ENCODE measurements at regions not wholly inside any gene's neighbourhood (a gene's known extent, or its start where the extent isn't known, plus 50 kb on each side); places are given as distances from the start of the nearest gene placed in this dataset.

- in situ Hi-C loops (cut with MboI; ENCODE audit: low pct_unique_long_range_greater_than_20kb, low sequenced_read_pairs) = no loop called here
These were observed 315.7 kb downstream of the GPR37 start for GRCh38 chr7:124449896-124450295.

GRCh38 chr7:124444696-124445480, 320.7 kb downstream of the GPR37 start:
- in situ Hi-C loops (cut with MboI; ENCODE audit: low pct_unique_long_range_greater_than_20kb, low sequenced_read_pairs) = no loop called here

More at GRCh38 chr7:124449896-124450295, 315.7 kb downstream of the GPR37 start:
- DNase-seq = no peak

DNA sequence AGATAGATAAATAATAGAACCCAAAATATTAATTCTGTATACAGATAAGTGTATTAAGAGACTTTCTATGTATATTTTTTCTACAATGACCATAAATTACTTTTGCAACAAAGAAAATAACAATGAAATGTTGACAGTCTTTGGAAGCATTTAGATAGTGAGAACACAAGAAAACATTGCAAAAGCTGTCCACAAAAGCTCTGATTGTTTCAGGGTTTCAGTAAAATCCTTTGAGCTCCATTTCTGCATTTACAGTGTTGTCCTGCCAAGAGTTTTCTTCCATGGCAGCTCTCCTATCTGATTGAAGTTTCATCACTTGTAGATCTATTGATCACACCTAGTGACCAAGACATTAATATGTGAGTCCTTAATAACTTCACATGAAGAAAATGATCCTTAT, 321.8 kb downstream of the GPR37 start:
- in situ Hi-C loops (cut with MboI; ENCODE audit: low pct_unique_long_range_greater_than_20kb, low sequenced_read_pairs) = no loop called here
- no peak for DNase-seq

More at GRCh38 chr7:124444696-124445480, 320.7 kb downstream of the GPR37 start:
- no peak for DNase-seq

- in situ Hi-C loops (cut with MboI; ENCODE audit: low pct_unique_long_range_greater_than_20kb, low sequenced_read_pairs) = no loop called here
- DNase-seq = no peak
These were observed 325.5 kb downstream of the GPR37 start for GRCh38 chr7:124440081-124440480.

- DNase-seq = no peak
- in situ Hi-C loops (cut with MboI; ENCODE audit: low pct_unique_long_range_greater_than_20kb, low sequenced_read_pairs) = no loop called here
These were observed 333.5 kb downstream of the GPR37 start for GRCh38 chr7:124432009-124432578.

- no peak for DNase-seq
- in situ Hi-C loops (cut with MboI; ENCODE audit: low pct_unique_long_range_greater_than_20kb, low sequenced_read_pairs) = no loop called here
These were observed 335.7 kb downstream of the GPR37 start for GRCh38 chr7:124429923-124430322.

DNA sequence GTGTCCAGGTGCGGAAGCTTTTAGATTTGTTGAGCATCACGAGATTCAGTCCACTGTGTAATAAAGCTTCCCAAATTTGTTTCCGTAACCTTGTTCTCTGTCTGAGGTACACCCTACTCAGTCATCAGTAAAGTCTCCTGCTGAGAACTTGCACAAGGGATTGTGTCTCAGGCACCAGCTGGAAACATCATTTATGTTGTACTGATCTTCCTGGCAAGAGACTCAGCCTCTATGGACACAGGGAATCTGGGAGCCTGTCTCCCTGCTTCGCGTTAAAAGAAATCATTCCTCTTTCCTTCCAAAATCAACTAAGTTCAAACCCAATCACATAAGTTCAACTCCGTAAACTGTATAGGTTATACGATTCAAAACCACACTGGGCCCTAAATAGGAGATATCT, 336.8 kb downstream of the GPR37 start:
- in situ Hi-C loops (cut with MboI; ENCODE audit: low pct_unique_long_range_greater_than_20kb, low sequenced_read_pairs) = no loop called here

DNA sequence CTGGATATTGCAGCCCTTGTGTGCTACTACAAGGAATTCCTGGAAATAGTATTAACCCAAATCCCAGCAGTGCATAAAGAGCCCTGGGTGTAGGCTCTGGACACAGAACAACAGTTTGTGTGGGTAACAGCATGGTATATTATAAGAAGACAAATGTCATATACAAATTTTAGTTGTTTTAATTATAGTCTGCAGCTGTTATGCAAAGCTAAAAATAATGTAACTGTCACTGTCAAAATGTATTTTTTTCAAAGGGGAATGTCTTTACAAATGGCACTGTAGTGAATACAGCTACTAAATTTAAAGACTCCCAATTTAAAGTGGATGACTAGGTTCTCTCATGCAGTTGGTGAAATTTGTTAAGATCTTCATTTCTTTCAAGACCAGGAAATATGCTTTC, 339.0 kb downstream of the GPR37 start:
- DNase-seq = no peak
- in situ Hi-C loops (cut with MboI; ENCODE audit: low pct_unique_long_range_greater_than_20kb, low sequenced_read_pairs) = no loop called here

More for the DNA sequence above, 336.8 kb downstream of the GPR37 start:
- no peak for DNase-seq

GRCh38 chr7:124423863-124424262, 341.7 kb downstream of the GPR37 start:
- in situ Hi-C loops (cut with MboI; ENCODE audit: low pct_unique_long_range_greater_than_20kb, low sequenced_read_pairs) = no loop called here
- DNase-seq = no peak

- no peak for DNase-seq
- in situ Hi-C loops (cut with MboI; ENCODE audit: low pct_unique_long_range_greater_than_20kb, low sequenced_read_pairs) = no loop called here
These were observed 343.5 kb downstream of the GPR37 start for GRCh38 chr7:124422081-124422480.

- no peak for DNase-seq
- in situ Hi-C loops (cut with MboI; ENCODE audit: low pct_unique_long_range_greater_than_20kb, low sequenced_read_pairs) = no loop called here
These were observed 345.2 kb downstream of the GPR37 start for GRCh38 chr7:124420367-124420766.

DNA sequence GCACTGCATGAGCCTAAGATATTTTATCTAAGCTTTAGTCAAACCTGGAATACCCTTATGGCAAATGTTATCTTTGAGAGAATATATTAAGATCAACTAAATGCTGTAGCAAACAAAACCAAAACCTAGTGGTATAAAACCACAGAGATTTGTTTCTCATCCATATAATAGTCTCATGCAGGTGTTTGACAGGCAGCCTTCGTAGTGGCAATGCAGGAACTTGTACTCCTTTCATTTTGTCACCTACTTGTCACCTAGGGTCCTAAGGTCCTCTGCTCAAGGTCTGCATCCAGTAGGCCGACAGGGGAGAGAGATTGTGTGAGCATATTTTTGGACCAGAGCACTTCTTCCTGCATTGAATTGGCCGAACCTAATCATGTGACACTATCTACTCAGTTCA, 352.6 kb downstream of the GPR37 start:
- in situ Hi-C loops (cut with MboI; ENCODE audit: low pct_unique_long_range_greater_than_20kb, low sequenced_read_pairs) = no loop called here
- DNase-seq = no peak

GRCh38 chr7:124412531-124412930, 353.1 kb downstream of the GPR37 start:
- in situ Hi-C loops (cut with MboI; ENCODE audit: low pct_unique_long_range_greater_than_20kb, low sequenced_read_pairs) = no loop called here
- DNase-seq = no peak

DNA sequence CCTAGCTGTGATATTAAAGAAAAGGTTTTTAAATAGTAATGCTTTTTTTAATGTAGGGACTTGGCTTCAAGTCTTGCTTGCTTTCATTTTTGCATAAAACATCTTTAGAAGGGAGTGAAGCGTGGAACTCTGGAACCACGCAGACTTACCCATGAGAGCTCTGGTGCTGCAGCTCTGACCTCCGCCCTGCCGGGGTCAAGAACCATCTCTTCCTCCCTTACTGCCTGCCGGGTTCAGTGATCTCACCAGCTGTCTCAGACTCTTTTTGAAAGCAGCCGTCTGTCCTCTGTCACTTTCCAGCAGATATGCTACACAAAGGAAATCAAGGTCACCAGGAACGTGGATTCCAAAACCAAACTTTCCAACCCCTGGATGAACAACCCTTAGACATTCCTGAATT, 353.8 kb downstream of the GPR37 start:
- in situ Hi-C loops (cut with MboI; ENCODE audit: low pct_unique_long_range_greater_than_20kb, low sequenced_read_pairs) = no loop called here
- no peak for DNase-seq

- DNase-seq = no peak
- in situ Hi-C loops (cut with MboI; ENCODE audit: low pct_unique_long_range_greater_than_20kb, low sequenced_read_pairs) = no loop called here
These were observed 362.0 kb downstream of the GPR37 start for GRCh38 chr7:124403587-124403986.

DNA sequence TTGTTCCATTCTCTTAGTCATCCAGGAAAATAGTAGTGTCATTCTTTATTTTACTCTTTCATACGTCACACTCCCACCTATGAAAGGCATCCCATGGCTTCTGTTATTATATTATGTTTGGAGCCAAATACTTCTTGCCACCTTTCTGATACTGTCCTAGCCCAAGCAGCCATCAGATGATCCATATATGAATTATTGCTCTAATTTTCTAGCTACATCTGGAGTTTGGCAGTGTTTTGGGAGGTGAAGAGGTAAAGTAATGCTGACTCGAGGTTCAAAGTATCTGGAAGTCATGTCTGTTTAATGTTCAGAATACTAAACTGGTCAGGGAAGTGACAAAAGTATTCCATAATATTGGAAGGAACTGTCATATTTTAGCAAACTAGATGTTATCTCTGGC, 362.5 kb downstream of the GPR37 start:
- in situ Hi-C loops (cut with MboI; ENCODE audit: low pct_unique_long_range_greater_than_20kb, low sequenced_read_pairs) = no loop called here
- no peak for DNase-seq

GRCh38 chr7:124399941-124400340, 365.7 kb downstream of the GPR37 start:
- no peak for DNase-seq
- in situ Hi-C loops (cut with MboI; ENCODE audit: low pct_unique_long_range_greater_than_20kb, low sequenced_read_pairs) = no loop called here

DNA sequence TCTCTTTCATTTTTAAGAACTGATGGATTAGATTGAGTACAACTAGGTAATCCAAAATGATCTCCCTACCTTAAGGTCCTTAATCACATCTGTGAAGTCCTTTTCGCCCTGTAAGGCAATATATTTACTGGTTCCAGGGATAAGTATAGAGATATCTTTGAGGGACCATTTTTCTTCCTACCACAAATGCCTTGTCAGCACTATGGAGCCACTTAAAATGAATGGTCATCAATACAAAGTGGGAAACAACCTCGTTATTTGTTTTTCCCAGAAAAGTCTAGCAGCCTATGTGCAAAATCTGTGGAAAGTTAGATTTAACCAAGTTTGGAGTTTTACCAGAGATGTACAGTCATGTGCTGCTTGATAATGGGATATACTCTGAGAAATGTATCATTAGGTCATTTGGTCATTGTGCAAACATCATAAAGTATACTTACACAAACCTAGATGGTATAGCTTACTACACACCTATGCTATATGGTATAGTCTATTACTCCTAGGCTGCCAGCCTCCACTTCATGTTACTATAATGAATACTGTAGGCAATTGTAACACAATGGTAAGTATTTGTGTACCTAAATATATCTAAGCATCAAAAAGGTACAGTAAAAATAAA, 366.2 kb upstream of the TMEM229A start:
- in situ Hi-C loops (cut with MboI; ENCODE audit: low pct_unique_long_range_greater_than_20kb, low sequenced_read_pairs) = no loop called here
- no peak for DNase-seq

DNA sequence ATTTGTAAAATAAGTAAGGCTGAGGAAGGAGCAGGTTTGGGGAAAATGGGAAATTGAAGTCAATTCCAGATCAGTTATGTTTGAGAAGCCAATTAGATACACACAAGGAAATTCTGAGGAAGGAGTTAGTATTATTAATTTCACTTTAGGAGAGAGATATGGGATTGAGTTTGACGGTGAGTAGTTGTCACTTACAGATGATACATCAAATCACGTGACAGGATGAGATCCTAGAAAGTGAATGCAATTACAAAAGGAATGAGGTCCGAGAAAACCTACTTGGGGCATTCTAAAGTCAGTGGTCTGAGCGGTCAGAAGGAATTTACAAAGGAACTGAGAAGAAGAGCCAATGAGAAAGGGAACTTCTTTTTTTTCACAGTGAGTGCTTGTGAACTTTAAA, 364.3 kb upstream of the TMEM229A start:
- in situ Hi-C loops (cut with MboI; ENCODE audit: low pct_unique_long_range_greater_than_20kb, low sequenced_read_pairs) = no loop called here
- no peak for DNase-seq

- in situ Hi-C loops (cut with MboI; ENCODE audit: low pct_unique_long_range_greater_than_20kb, low sequenced_read_pairs) = no loop called here
- no peak for DNase-seq
These were observed 357.4 kb upstream of the TMEM229A start for GRCh38 chr7:124390301-124390700.
